ENCODE measurements at regions not wholly inside any gene's neighbourhood (a gene's known extent, or its start where the extent isn't known, plus 50 kb on each side); places are given as distances from the start of the nearest gene placed in this dataset.
"Not testable (repeated sequence)": the region's sequence is repeated elsewhere in the genome, so short reads cannot be mapped to it uniquely, and the experiment has no call there.

DNA sequence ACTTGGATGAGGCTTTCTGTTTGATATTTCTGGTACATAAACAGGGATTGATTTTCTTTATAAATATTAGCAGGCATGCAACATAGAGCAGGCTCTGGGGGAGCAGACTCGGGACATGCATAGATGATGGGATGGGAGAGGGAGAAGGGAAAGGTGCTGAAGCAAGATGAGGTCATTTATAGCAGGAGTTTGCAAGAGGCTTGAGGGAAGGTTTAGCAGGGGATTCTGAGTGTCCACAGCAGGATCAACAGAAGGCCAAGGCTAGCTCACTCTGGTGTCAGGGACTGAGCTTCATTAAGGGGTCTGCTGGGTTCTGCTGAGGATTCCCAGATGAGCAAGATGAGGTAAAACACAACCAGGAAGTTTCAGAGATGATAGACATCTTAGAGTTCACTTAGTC lies 309.1 kb upstream of the CELF4 start:
- no peak for DNase-seq

DNA sequence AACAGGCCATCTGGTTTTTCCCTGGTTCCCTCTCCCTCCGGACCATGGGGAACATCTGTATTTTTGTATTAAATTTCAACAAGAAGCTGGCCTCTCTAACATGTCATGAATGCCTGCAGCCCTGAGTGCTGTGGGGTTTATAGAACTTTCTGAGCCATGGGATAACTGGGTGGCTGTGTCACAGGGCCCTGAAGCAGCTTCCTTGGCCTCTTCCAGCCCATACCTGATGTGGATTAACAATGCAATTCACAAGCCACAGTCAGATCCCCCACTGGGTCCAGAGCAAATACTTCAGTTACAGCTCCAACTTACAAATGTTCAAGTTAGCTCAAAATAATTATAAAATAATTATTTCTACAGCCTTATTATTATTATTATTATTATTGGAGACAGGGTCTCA lies 307.8 kb upstream of the CELF4 start:
- no peak for DNase-seq

DNA sequence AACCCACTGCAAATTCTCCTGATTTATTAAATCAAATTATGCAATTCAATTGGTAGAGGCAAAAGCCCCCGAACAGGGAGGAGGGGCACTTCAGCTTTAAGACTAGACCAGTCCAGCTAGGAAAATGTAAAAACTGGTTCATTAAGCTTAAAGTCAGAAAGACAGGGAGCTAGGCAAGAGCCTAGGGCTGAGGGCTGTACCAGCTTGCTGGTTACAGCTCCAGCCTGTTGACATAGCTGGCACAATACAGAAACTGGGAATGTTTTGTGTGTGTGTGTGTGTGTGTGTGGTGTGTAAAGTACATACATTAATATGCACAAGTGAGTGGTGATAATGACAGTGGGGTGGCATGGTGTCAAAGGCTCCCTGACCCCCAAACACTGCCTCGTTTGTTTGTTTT lies 307.0 kb upstream of the CELF4 start:
- DNase-seq = no peak

DNA sequence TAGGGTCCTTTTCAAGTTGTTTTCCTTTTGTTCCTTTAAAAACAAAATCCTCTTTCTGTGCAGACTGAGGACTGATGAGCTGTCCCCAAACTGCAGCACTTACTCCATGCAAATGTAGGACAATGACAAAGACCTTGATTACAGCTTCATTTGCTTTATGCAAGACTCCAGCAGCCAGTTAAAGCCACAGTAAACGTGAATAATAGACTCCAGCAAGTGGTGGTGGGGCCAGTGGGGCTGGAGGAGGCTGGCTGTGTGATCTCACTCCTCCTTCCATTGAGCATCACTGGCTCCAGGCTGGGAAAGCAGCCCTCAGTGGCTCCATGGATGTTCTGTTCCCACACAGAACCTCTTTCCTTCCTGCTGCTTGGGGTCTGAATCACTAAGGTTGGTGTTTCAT lies 306.0 kb upstream of the CELF4 start:
- DNase-seq = no peak

DNA sequence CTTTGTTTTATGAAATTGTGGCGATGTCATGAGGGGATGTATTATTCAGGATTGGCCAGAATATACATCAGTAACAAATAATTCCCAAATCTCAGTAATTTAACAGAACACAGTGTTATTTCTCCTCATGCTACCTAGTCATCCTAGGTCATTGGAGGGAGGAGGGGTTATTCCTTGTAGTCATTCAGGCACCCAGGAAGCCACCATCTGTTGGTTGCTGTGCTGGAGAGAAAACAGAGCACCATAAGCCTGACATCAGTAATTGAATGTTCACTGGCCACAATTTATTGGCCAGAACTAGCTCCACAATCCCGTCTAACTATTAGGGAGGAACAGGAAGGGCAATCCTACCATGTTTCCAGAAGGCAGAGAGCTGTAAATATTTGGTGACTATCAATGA lies 303.5 kb upstream of the CELF4 start:
- no peak for DNase-seq

DNA sequence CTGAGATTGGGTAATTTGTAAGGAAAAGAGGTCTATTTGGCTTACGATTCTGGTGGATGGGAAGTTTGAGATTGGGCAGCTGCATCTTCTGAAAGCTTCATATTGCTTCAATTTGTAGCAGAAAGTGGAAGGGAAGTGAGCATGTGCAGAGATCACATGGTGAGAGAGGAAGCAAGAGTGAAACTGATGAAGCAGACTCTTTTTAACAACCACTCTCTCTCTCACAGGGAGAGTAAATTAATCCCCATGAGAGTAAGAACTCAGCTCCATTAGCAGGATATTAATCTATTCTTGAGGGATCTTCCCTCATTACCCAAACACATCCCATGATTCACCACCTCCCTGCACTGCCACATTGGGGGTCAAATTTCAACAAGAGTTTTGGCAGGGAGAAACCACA lies 298.5 kb upstream of the CELF4 start:
- DNase-seq = no peak

DNA sequence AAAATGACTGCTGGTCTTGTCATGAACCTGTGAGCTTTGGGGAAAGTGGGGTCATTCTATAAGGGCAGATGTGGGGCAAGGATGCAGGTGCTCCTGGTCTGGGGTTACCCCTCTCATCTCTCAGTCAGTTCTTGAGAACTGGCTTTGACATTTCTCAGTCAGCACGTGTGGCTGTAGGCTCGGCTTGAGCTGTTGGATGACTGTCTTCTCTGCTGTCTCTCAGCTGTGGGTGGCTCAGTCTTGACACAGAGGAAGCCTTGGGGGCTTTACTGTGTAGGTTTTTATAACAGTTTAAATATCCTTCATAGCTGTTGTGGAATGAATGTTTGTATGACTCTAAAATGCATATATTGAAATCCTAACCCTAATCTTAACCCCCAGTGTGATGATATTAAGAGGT lies 296.4 kb upstream of the CELF4 start:
- DNase-seq = no peak

DNA sequence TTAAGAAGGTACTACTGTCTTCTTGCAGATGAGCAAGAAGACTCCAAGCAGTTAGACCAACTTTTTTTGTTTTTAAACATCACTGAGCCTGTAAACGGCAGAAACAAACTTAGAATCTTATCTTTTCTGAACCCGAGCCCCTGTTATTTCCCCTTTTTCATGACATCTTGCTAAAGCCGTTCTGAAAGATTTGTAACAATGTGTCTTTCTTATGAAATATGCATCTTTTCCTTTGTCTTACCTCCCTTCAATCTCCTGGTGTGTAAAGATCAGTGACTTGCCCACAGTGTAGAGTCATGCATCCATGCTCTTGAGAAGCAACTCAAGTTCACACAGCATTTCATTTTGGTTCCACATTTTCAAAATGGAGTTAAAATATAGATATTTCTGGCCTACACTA lies 288.8 kb upstream of the CELF4 start:
- no peak for DNase-seq

DNA sequence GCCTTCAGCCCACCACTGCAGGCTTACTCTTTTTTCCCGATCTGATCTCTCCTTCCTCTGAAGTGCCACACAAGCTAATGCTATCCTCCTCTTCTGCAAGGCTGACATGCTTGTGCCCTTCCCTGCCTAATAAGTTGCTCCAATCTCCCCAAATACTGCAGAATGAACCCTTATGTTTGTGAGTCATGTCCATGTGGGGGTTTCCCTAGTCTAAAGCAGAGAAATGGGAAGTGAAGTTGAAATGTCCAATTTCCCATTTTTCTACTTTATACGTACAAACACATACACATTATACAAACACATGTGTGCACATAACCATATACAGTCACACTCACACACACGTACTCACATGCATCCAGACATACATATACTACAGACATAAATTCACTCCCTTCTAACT lies 288.1 kb upstream of the CELF4 start:
- DNase-seq = no peak

DNA sequence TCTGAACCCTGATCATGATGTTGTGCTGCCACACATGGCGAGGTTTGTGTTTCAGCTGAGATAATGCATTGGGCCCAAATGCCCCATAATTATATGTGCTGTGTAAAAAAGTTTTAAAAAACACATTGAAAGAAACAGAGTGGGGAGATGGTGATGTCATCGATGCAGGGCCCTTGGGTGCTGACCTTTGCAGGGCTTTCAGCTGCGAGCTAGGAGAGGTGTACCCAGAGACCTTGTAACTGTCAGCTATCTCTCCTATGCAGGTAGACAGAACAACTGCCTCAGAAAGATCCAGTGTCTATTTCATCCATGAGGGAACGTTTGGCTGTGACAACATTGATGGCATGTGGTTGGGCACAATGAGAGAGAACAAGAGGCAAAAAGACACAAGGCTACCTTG lies 286.9 kb upstream of the CELF4 start:
- DNase-seq = no peak

DNA sequence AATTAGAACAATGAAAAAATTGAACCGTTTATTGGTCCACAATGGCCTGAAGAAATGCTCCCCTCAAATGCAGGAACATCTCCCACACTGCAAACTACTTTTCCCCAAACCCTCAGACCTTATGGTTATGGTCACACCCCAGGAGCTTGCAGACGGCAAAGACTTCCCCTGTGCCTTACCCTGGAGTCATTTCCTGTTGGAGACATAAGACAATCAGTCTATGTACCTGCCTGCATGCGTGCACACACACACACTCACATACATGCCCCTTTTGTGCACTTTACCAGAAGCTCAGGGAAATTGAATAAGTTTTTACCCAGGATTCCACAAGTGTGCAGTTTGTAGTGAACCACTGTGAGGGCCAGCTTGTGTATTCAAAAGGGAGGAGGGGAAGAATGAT lies 281.9 kb upstream of the CELF4 start:
- no peak for DNase-seq

DNA sequence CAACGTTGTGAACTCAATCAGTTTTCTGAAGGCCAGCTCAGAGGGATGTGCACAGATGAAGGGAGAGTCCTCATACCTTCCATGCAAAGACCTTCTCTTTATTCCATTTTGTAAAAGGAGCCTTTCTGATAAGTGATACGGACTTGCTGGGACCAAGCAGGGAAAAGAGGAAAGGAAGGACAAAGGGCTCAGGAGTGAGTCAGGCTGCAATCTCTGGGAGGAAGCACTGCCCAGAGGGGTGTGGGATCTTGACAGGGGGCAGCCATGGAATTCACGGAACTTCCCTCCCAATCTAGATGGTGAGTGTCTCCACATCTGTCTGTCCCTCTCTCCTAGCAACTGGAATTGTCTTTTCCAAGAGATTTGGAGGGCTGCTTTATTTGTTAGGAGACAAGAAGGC lies 281.4 kb upstream of the CELF4 start:
- DNase-seq = no peak

DNA sequence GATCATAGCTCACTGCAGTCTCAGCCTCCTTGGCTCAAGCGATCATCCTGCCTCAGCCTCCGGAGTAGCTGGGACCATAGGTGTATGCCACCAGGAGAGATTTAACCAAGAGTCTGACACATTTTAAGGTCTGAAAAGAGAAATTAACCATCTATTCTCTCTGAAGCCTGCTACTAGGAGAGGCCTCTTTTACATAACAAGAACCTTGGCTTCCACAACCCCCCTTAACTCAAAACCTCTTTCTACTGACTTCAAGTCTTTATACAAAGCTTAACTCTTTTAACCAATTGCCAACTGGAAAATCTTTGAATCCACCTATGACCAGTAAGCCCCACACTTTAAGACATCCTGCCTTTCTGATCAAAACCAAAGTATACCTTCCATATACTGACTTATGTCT lies 279.9 kb upstream of the CELF4 start:
- no peak for DNase-seq

DNA sequence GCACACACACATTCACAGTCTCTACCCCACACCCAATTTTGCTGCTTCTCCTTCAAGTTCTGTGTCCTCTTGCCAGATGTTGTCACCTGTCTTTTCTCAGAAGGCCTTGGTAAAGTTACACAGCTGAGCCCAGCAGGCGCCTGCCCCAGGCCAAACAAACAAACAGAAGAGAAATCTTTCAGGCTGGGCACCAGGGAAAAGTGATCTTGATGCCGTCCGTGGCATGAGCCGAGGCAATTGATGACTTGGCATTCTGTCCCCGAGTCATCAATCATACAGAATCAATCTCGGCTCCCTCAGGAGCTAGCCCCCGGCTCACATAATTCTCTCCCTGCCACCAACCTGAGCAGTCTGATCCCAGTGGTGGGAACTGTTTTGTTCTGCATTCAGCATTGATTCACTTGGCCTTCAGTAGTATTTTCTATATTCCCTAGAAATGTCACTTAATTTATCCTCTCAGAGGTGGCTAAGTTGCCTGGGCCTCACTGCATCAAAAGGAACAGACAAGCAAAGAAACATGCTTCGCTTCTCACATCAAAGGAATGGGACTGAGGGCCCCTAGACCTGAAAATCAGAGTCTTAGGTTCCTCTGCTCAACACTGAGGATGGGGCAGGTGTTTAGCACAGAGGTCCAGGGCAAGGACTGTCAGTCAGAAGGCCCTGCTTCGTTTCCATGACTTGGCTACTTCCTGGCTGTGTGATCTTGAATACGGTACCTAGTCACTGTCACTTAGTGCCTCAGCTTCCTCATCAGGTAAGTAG lies 278.8 kb upstream of the CELF4 start:
- no peak for DNase-seq

DNA sequence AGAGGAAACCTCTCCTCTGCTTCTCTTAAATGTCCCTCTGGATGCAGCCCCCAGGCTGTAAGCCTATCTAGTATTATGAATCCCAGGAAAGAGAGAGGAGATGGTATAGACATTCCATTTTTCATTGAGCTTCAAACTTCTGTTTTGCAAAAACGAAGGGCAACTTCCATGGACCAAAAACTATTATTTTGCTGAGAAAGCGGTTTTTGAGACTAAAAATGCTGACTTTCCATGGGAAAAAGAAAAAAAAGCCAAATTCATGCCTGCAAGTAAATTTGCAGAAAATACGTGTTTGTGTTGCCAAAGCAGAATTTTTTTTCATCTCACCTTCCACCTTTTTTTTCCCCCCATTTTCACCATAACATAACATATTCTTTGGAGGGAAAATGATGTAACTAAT lies 272.5 kb upstream of the CELF4 start:
- DNase-seq = no peak

DNA sequence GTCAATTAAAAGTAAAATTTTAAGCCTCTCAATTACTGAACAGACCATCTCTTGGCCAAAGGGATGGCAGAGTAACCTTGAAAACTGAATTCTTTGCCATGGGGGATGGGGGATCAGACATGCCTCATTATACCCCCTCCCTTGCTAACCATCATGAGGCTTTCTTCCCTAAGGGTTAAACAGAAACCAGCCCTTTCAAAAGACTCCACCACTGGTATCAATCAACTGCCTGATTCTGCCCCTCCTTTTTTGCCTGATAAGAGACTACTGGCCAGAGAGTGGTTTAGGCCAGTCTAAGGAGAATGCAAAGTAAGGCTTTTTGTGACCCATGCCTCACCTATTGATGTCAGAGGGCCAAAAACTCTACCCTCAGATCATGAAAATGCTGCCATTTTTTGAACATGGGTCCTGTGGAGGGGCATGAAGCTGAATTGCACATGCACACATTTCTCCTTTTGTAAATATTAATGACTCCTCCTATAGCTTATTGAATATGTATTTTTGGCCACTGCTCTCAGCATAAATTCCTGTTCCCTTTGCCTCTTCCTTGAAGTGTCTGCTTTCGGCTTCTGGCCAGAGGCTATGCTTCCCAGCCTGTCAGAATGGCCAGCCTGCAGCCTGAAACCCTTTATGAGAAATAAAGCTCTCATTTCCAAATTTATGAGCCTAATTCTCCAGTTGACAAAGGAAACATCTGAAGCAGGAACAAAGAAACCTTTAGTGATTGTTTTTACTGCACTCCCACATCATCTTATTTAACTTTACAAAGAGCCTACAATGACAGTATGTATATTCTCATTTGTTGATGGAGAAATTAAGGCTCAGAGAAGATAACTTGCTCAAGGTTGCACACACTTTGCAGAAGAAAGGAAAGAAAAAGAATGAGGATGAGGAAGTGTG lies 270.7 kb upstream of the CELF4 start:
- no peak for DNase-seq

DNA sequence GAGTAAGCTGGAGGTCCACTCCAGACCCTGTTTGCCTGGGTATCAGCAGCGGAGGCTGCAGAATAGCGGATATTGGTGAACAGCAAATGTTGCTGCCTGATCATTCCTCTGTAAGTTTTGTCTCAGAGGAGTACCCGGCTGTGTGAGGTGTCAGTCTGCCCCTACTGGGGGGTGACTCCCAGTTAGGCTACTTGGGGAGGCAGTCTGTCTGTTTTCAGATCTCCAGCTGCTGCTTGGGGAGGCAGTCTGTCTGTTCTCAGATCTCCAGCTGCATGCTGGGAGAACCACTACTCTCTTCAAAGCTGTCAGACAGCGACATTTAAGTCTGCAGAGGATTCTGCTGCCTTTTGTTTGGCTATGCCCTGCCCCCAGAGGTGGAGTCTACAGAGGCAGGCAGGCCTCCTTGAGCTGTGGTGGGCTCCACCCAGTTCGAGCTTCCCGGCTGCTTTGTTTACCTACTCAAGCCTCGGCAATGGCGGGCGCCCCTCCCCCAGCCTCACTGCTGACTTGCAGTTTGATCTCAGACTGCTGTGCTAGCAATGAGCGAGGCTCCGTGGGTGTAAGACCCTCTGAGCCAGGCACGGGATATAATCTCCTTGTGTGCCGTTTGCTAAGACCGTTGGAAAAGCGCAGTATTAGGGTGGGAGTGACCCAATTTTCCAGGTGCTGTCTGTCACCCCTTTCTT lies 266.6 kb upstream of the CELF4 start:
- DNase-seq = not testable (repeated sequence)

DNA sequence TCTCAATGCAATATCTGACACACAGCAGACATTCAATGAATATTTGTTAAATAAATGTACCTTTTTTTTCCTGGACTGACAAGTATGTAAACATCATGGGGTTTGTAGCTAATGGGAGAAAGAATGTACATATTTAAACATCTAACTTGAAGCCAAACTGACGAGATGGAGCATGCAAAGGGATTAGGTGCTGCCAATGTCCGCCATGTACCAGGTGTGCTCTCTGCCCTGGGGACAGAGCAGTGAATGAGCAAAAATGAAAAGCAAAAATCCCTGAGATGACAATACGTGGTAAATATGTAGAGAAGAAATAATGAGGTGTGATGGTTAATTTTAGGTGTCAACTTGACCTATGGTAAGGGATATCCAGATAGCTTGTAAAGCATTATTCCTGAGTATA lies 247.4 kb upstream of the CELF4 start:
- no peak for DNase-seq

DNA sequence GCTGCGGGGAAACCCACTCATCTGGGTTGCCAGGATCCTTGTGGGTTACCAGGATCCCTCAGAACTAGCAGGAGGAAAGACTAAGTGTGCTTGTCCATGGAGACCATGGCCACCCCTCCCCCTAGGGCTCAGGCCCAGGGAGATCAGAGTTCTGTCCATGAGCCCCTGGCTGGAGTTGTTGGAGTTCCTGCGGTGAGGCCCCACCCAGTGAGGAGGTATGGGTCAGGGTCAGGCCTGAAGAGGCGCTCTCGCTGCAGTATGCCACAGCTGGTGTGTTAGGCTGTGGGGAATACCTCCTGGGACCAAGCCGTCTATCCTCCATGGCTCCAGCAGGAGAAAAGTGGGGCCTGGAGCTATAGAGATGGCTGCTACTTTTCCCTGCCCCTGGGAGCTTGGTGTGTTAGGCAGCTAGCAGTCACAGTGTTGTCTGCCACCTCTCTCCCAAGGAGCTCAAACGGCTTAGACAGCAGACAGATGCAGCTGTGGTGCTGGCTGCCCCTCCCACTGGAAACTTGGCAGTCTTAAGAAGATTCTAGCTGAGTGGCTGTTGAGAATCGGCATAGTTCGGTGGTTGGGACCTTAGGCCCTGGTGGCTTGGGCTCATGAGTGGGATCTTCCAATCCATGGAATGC lies 240.3 kb upstream of the CELF4 start:
- DNase-seq = no peak

DNA sequence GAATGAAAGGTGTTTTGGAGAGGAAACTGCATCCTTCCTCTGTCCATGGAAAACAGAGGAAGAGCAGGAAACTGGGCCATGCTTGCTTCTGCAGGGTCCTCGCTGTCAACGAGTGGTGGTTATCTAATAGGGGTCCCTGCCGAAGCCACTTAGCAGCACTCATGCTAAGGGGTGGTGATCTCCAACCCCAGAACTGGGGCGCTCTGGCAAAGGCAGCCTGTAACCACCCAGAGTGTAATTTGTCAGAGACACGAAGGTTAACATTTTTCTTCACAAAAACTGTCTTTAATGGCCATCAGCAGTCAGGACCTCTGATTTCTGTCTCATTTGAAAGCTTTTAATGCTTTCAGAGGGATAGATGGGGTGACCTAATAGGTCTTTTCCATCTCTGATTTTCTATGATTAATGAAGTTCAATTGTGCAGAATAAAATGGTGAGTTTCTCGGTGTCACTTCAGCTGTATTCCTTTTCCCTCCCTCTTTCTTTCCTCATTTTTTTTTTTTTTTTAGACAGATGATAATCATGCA lies 231.3 kb upstream of the CELF4 start:
- no peak for DNase-seq

DNA sequence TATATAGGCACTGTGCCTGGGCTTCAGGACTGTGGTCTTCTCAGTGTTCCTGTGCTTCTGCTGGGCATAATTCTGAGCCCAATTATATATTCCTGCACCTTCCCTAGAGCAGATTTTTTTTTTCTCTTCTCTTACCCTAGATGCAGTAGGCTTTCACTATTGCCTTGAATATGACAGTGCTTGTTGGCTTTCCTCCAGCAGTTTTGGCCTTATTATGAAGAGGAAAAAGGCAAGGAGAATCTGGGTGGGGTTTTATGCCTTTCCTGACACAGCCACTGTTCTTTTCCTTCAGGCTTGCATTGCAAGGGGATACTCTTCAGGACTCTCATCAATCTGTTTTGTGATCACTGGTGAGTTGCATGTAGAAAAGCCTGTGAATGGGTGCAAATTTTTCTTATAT lies 221.9 kb upstream of the CELF4 start:
- DNase-seq = no peak

DNA sequence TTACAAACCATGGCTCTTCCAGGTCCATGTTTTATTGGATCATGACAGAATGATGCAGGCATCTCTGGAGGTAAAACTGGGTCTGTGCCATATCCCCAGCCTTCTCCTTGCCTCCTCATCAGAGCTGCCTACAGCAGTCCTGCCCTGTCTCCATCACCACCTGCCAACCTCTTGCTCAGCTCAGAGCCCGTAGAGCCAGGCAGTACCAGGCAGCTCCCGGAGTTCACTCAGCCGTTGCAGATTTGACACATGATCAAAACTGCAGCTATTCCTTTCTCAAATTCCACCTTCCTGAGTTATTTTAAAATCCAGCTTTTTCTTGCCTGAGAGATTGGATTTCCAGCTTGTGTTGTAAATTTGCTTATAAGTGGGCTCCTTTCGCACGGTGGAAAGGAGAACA lies 218.2 kb upstream of the CELF4 start:
- no peak for DNase-seq

DNA sequence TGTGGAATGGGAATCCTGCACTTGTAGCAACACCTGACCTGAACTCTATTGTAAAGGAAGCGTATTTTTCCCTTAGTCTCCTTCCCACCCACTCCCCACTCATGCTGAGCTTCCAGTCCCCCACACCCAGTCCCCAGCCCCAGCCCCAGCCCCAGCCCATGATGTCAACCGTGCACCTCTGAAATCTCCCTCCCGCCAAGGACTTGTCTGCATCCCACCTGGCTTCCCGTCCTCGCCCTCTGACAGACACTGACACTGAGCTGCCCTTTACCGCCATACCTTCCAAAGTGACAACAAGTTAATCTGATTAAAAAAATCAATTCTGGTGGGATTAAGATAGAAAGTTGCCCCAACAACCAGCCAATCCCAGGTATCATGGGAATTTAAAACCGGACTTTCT lies 213.6 kb upstream of the CELF4 start:
- DNase-seq = no peak

Measured in T-helper 9 cell (primary cell).